ENCODE measurements at regions not wholly inside any gene's neighbourhood (a gene's known extent, or its start where the extent isn't known, plus 50 kb on each side); places are given as distances from the start of the nearest gene placed in this dataset.

DNA sequence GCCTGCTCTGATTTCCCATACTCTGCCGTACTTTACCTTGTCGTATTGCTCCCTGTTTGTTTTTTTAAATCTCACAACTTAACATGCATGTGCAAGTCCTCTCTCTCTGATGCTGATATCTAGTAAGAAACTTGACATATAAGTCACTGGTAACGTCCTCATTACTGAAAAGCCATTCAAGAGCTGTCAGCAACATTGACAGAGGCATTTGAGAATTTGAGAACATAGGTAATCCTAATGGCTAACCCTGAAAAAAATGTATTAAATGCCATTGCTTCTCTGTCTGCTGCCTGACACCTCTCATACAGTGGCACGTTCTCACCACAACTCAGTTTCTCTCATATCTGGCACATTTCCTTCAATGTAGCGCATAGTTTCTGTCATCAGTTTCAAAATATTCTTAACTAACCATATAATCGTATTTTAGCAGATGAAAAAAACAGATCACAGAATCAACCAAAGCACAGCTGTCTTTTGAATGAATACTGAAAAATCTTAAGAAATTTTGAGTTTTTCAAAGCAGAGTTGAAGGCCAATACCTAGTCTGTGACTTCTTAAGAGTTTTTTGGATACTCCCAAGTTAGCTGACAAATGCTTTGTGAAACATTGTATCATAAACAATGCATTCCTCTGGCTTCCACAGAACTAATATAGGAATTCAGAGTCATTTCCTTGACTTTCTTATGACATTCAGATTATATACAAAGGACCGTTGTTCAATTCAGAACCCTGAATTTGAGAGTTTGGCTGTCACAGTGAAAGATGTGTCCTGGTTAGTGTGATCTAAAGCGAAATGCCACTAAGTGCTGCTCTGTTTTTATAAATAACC lies 996.4 kb downstream of the C4orf33 start:
- H3K36me3 ChIP-seq (ENCODE audit: control insufficient read depth, insufficient read depth, low read length), result no peaks in the 10 kb centered on the region
- no peaks in the 10 kb centered on the region for H3K36me3 Mint-ChIP-seq (ENCODE audit: insufficient read depth, unreplicated experiment)
- intact Hi-C loops (cut with micrococcal nuclease; ENCODE audit: unreplicated experiment), result no loop called here

GRCh38 chr4:130099105-130099504 lies 1003.2 kb downstream of the C4orf33 start:
- no peak for TF ChIP-seq CTCF (IDR thresholded peaks at IDR 0.05; ENCODE audit: insufficient read depth in 1 of 2, low read depth in 1 of 2, low read length in 1 of 2, severe bottlenecking in 1 of 2, unreplicated experiment in 1 of 2)
- Histone ChIP-seq H3K4me1 (no peaks in the 10 kb centered on the region), H3K36me3 (ENCODE audit: control insufficient read depth, insufficient read depth, low read length) (no peaks in the 10 kb centered on the region), H3K4me3 (ENCODE audit: low read depth, low read length) (no peak overlapping the region), H3K9me3 (no peaks in the 10 kb centered on the region), H3K27me3 (replicated peaks; ENCODE audit: control insufficient read depth, insufficient read depth, low read length) (no peaks in the 10 kb centered on the region)
- Mint-ChIP-seq H3K9me3 (ENCODE audit: unreplicated experiment) (no peaks in the 10 kb centered on the region), H3K4me3 (ENCODE audit: unreplicated experiment) (no peak overlapping the region), H3K36me3 (ENCODE audit: insufficient read depth, unreplicated experiment) (no peaks in the 10 kb centered on the region), H3K27ac (ENCODE audit: unreplicated experiment) (no peak overlapping the region), H3K27me3 (ENCODE audit: insufficient read depth, unreplicated experiment) (no peaks in the 10 kb centered on the region), H3K4me1 (ENCODE audit: low read depth, unreplicated experiment) (no peaks in the 10 kb centered on the region)
- ChIA-PET CTCF (no interaction called here), POLR2A (no interaction called here)
- DNase-seq, result no peak
- no TSS peak for BruUV-seq (replicated peaks)
- intact Hi-C loops (cut with micrococcal nuclease; ENCODE audit: unreplicated experiment), result no loop called here

More for the DNA sequence above, 996.4 kb downstream of the C4orf33 start:
- no peaks in the 10 kb centered on the region for H3K9me3 ChIP-seq
- ChIA-PET POLR2A (no interaction called here), CTCF (no interaction called here)
- no peak overlapping the region for H3K4me3 ChIP-seq (ENCODE audit: low read depth, low read length)
- no peak for DNase-seq
- BruUV-seq (replicated peaks), result no TSS peak
- Mint-ChIP-seq H3K4me1 (ENCODE audit: low read depth, unreplicated experiment) (no peaks in the 10 kb centered on the region), H3K27ac (ENCODE audit: unreplicated experiment) (no peak overlapping the region), H3K9me3 (ENCODE audit: unreplicated experiment) (no peaks in the 10 kb centered on the region), H3K4me3 (ENCODE audit: unreplicated experiment) (no peak overlapping the region), H3K27me3 (ENCODE audit: insufficient read depth, unreplicated experiment) (peaks cover 2% of the 10 kb centered on the region)
- no peaks in the 10 kb centered on the region for H3K27me3 ChIP-seq (replicated peaks; ENCODE audit: control insufficient read depth, insufficient read depth, low read length)
- TF ChIP-seq CTCF (IDR thresholded peaks at IDR 0.05; ENCODE audit: insufficient read depth in 1 of 2, low read depth in 1 of 2, low read length in 1 of 2, severe bottlenecking in 1 of 2, unreplicated experiment in 1 of 2), result no peak
- H3K4me1 ChIP-seq, result no peaks in the 10 kb centered on the region

- ChIA-PET POLR2A (no interaction called here), CTCF (no interaction called here)
- Mint-ChIP-seq H3K27ac (ENCODE audit: unreplicated experiment) (no peak overlapping the region), H3K4me3 (ENCODE audit: unreplicated experiment) (no peak overlapping the region), H3K27me3 (ENCODE audit: insufficient read depth, unreplicated experiment) (no peaks in the 10 kb centered on the region), H3K36me3 (ENCODE audit: insufficient read depth, unreplicated experiment) (no peaks in the 10 kb centered on the region), H3K9me3 (ENCODE audit: unreplicated experiment) (no peaks in the 10 kb centered on the region), H3K4me1 (ENCODE audit: low read depth, unreplicated experiment) (no peaks in the 10 kb centered on the region)
- H3K9me3 ChIP-seq, result no peaks in the 10 kb centered on the region; the same call in 1 of the 2 replicates
- H3K36me3 ChIP-seq (ENCODE audit: control insufficient read depth, insufficient read depth, low read length), result no peaks in the 10 kb centered on the region
- BruUV-seq (replicated peaks), result no TSS peak
- intact Hi-C loops (cut with micrococcal nuclease; ENCODE audit: unreplicated experiment), result no loop called here
- H3K27me3 ChIP-seq (replicated peaks; ENCODE audit: control insufficient read depth, insufficient read depth, low read length), result no peaks in the 10 kb centered on the region
- no peak for TF ChIP-seq CTCF (IDR thresholded peaks at IDR 0.05; ENCODE audit: insufficient read depth in 1 of 2, low read depth in 1 of 2, low read length in 1 of 2, severe bottlenecking in 1 of 2, unreplicated experiment in 1 of 2)
- H3K4me3 ChIP-seq (ENCODE audit: low read depth, low read length), result no peak overlapping the region
- no peaks in the 10 kb centered on the region for H3K4me1 ChIP-seq
- no peak for DNase-seq
Observed at GRCh38 chr4:130110189-130110588, 1014.2 kb downstream of the C4orf33 start.

Data from Caco-2 (cell line).